ENCODE measurements at regions not wholly inside any gene's neighbourhood (a gene's known extent, or its start where the extent isn't known, plus 50 kb on each side); places are given as distances from the start of the nearest gene placed in this dataset.

DNA sequence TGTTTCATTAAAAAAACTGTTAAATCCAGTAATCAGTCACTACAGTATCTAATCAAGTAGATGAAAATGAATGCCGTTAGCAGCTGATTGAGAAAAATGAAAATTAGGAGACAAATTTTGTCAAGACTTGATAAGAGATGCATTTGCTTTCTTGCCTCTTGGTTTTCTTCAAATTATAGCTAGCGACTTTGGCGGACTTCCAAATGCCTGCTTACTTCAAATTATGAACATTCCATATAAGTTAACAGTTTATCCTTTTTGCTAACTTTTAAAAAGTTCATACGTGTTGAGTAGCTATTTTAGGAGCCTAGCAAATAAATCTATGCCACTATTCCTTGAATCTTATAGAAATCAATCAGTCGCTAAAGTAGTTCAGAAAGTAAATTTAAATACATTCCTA, 58.8 kb downstream of the PPP4R3C start:
- no peaks in the 10 kb centered on the region for H3K27me3 ChIP-seq (ENCODE audit: insufficient read depth, low read depth)
- no peak overlapping the region for H3K4me2 ChIP-seq
- H3K79me2 ChIP-seq (ENCODE audit: insufficient read depth, low read depth), result no peaks in the 10 kb centered on the region
- no peak overlapping the region for H3K9ac ChIP-seq
- H4K20me1 ChIP-seq (ENCODE audit: insufficient read depth), result no peaks in the 10 kb centered on the region
- H3K36me3 ChIP-seq (ENCODE audit: insufficient read depth), result no peaks in the 10 kb centered on the region
- H3K4me1 ChIP-seq (ENCODE audit: low read depth, poor library complexity, severe bottlenecking), result no peaks in the 10 kb centered on the region
- H2AFZ ChIP-seq (ENCODE audit: low read depth), result no peak overlapping the region
- no peak for TF ChIP-seq CTCF (conservative IDR thresholded peaks at IDR 0.05; ENCODE audit: low read depth, low read length)
- no peak overlapping the region for H3K4me3 ChIP-seq (IDR thresholded peaks at IDR 0.05; ENCODE audit: insufficient read depth, low read depth, low read length)
- no peak overlapping the region for H3K27ac ChIP-seq

DNA sequence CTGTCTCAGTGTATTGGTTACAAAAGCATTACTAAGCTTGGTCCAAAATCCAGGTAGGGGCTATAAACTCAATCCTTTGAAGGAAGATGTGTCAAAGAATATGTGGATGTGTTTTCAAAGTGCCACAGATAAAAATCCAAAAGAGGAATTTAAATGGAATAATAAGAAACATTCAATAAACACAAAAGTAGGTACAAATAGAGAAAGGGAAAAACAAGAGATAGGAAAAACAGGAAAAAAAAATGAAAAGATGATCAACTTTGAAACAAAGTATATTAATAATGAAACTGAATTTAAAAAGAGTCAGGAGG, 64.0 kb downstream of the PPP4R3C start:
- Histone ChIP-seq H3K4me1 (ENCODE audit: low read depth, poor library complexity, severe bottlenecking) (no peaks in the 10 kb centered on the region), H3K4me2 (no peak overlapping the region), H3K4me3 (IDR thresholded peaks at IDR 0.05; ENCODE audit: insufficient read depth, low read depth, low read length) (no peak overlapping the region), H3K9ac (no peak overlapping the region), H3K27ac (no peak overlapping the region), H3K36me3 (ENCODE audit: insufficient read depth) (no peaks in the 10 kb centered on the region), H3K79me2 (ENCODE audit: insufficient read depth, low read depth) (no peaks in the 10 kb centered on the region), H2AFZ (ENCODE audit: low read depth) (no peak overlapping the region), H3K27me3 (ENCODE audit: insufficient read depth, low read depth) (no peaks in the 10 kb centered on the region), H4K20me1 (ENCODE audit: insufficient read depth) (no peaks in the 10 kb centered on the region)
- TF ChIP-seq CTCF (conservative IDR thresholded peaks at IDR 0.05; ENCODE audit: low read depth, low read length), result peak; percentile 50

GRCh38 chrX:27391623-27392022, 71.5 kb downstream of the PPP4R3C start:
- Histone ChIP-seq H3K36me3 (ENCODE audit: insufficient read depth) (no peaks in the 10 kb centered on the region), H3K79me2 (ENCODE audit: insufficient read depth, low read depth) (no peaks in the 10 kb centered on the region), H3K4me2 (no peak overlapping the region), H3K27ac (no peak overlapping the region), H3K9ac (no peak overlapping the region), H3K27me3 (ENCODE audit: insufficient read depth, low read depth) (no peaks in the 10 kb centered on the region), H4K20me1 (ENCODE audit: insufficient read depth) (no peaks in the 10 kb centered on the region), H3K4me3 (IDR thresholded peaks at IDR 0.05; ENCODE audit: insufficient read depth, low read depth, low read length) (no peak overlapping the region), H2AFZ (ENCODE audit: low read depth) (no peak overlapping the region), H3K4me1 (ENCODE audit: low read depth, poor library complexity, severe bottlenecking) (no peaks in the 10 kb centered on the region)
- TF ChIP-seq CTCF (conservative IDR thresholded peaks at IDR 0.05; ENCODE audit: low read depth, low read length), result no peak

DNA sequence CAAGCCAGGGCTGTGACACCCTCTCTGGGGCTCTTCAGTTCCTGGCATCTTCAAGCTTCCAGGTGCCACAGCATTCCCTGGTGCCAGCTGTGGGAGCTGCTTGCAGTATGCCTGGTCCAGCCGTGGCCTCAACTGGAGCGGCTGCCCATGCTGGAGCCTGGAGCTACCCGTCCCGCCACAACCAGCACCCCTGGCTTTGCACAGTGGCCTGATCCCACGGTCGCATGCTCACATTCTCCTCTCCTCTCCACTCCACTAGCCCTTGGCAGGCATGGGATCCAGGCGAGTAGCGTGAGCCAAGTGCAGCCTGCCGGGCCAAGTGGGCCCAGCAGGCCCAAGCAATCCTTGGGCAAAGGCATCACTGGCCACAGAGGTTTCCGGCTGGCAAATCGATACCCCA, 81.7 kb downstream of the PPP4R3C start:
- Histone ChIP-seq H3K4me2 (no peak overlapping the region), H3K4me3 (IDR thresholded peaks at IDR 0.05; ENCODE audit: insufficient read depth, low read depth, low read length) (no peak overlapping the region), H3K4me1 (ENCODE audit: low read depth, poor library complexity, severe bottlenecking) (no peaks in the 10 kb centered on the region), H3K36me3 (ENCODE audit: insufficient read depth) (no peaks in the 10 kb centered on the region), H3K79me2 (ENCODE audit: insufficient read depth, low read depth) (no peaks in the 10 kb centered on the region), H3K27ac (no peak overlapping the region), H3K27me3 (ENCODE audit: insufficient read depth, low read depth) (no peaks in the 10 kb centered on the region), H3K9ac (no peak overlapping the region), H4K20me1 (ENCODE audit: insufficient read depth) (no peaks in the 10 kb centered on the region), H2AFZ (ENCODE audit: low read depth) (no peak overlapping the region)
- no peak for TF ChIP-seq CTCF (conservative IDR thresholded peaks at IDR 0.05; ENCODE audit: low read depth, low read length)
